ENCODE measurements at regions not wholly inside any gene's neighbourhood (a gene's known extent, or its start where the extent isn't known, plus 50 kb on each side); places are given as distances from the start of the nearest gene placed in this dataset.

- TF ChIP-seq CTCF (IDR thresholded peaks at IDR 0.05; ENCODE audit: insufficient read depth, low read length, poor library complexity, severe bottlenecking) (no peak), EZH2phosphoT487 (conservative IDR thresholded peaks at IDR 0.05; ENCODE audit: low read length) (no peak)
These were observed 50.2 kb upstream of the FGF3 start for GRCh38 chr11:69869311-69869939.
